ENCODE measurements at regions not wholly inside any gene's neighbourhood (a gene's known extent, or its start where the extent isn't known, plus 50 kb on each side); places are given as distances from the start of the nearest gene placed in this dataset.
"Not testable (repeated sequence)": the region's sequence is repeated elsewhere in the genome, so short reads cannot be mapped to it uniquely, and the experiment has no call there.

DNA sequence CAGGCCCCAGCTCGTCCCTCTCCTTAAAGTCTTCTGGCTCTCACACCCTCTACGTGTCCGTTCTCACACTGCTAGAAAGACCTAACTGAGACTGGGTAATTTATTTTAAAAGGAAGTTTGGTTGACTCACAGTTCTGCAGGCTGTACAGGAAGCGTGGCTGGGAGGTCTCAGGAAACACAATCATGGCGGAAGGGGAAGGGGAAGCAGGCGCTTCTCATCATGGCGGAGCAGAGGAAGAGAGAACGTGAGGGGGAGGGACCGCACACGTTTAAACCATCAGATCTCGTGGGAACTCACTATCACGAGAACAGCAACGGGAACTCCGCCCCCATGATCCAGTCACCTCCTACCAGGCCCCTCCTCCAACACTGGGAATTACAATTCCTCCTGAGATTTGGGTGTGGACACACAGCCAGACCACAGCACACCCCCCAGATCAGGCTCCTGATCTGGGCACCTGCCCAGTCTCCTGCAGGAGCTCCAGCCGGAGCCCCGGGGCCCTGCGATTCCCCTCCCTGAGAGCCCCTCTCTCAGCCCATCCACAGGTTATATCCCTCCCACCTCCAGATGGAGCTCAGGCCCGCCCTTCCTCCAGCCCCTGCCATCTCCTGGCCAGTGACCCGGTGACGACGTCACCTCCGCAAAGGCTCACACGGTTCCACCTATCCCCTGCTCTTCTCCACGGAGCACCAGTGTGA, 170.2 kb downstream of the BRD1 start:
- H3K4me3 ChIP-seq (ENCODE audit: low read depth, low read length) = no peak overlapping the region
- TF ChIP-seq, protein P1, sequence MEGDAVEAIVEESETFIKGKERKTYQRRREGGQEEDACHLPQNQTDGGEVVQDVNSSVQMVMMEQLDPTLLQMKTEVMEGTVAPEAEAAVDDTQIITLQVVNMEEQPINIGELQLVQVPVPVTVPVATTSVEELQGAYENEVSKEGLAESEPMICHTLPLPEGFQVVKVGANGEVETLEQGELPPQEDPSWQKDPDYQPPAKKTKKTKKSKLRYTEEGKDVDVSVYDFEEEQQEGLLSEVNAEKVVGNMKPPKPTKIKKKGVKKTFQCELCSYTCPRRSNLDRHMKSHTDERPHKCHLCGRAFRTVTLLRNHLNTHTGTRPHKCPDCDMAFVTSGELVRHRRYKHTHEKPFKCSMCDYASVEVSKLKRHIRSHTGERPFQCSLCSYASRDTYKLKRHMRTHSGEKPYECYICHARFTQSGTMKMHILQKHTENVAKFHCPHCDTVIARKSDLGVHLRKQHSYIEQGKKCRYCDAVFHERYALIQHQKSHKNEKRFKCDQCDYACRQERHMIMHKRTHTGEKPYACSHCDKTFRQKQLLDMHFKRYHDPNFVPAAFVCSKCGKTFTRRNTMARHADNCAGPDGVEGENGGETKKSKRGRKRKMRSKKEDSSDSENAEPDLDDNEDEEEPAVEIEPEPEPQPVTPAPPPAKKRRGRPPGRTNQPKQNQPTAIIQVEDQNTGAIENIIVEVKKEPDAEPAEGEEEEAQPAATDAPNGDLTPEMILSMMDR (conservative IDR thresholded peaks at IDR 0.05; ENCODE audit: low read depth, low read length) = no peak
- no peak for DNase-seq (ENCODE audit: low read depth)

DNA sequence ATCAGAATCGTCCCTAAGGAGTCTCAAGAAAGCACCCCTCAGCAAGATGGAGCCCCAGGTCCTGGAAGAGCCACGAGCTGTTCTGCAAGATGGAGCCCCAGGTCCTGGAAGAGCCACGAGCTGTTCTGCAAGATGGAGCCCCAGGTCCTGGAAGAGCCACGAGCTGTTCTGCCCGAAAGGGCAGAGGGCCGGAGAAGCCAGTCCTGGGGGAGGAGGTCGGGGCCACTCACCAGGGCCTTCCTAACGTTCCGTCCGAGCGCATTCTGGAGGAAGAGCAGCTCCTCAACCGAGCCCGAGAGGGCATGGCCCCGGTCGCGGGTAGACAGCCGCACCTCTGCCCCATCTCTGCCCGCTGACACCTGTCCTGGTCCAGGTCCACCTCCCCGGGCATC, 170.8 kb downstream of the BRD1 start:
- not testable (repeated sequence) for DNase-seq (ENCODE audit: low read depth); H3K4me3 ChIP-seq (ENCODE audit: low read depth, low read length)

DNA sequence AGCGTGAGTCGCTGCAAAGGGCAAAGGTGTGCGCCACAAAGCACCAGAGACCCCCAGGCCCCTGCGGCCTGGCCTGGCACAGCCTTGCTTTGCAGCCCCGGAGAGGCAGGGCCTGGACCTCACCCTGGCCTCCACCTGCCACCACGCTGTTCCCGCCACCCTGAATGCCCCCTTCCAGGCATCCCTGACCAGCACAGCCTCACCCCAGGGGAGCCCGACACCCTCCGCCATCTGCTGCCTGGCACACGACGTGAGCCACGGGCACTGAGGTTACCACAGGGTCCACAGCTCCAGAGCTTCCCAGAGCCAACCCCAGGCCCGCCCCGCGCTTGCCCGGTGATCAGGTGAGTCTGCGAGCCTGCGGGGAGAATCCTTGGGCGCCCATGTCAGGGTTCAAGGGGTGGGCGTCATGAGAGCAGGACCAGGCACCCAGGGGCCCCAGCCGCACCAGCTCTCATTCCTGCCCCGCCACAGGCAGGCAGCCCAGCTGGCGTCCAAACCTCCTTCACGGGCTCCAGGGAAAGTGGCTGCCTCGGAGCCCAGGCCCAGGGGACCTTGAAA, 171.3 kb downstream of the BRD1 start:
- no peak for DNase-seq (ENCODE audit: low read depth)
- H3K4me3 ChIP-seq (ENCODE audit: low read depth, low read length) = no peak overlapping the region
- TF ChIP-seq, protein P1 (conservative IDR thresholded peaks at IDR 0.05; ENCODE audit: low read depth, low read length) = no peak

DNA sequence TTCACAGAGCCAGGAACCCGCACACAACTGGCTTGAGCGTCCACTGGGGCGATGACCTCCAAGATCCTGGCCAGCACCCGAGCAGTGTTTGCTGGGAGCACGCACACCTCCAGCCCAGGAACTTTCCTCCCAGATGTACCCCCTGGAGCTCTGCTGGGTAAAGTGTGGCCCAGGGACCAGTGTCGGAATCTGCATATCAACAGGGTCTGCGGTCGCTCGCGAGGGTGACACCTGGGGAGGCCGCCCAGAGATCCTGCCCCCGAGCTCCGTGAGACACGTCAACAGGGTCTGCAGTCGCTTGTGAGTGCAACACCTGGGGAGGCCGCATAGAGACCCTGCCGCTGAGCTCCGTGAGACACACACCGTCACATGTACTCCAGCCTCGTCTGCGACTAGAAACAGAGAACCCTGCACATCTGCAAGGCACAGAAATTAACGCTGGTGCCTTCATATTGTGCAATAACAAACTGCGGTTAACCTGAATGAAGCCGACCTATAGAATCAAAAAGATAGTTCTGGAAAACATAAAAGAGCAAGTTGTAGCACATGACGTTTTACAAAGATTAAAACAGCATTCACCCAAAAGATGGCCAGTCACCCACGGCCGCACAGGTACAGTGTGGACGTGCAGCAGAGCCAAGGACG, 172.4 kb downstream of the BRD1 start:
- DNase-seq (ENCODE audit: low read depth) = no peak
- no peak overlapping the region for H3K4me3 ChIP-seq (ENCODE audit: low read depth, low read length)
- TF ChIP-seq, protein P1 (conservative IDR thresholded peaks at IDR 0.05; ENCODE audit: low read depth, low read length) = no peak

DNA sequence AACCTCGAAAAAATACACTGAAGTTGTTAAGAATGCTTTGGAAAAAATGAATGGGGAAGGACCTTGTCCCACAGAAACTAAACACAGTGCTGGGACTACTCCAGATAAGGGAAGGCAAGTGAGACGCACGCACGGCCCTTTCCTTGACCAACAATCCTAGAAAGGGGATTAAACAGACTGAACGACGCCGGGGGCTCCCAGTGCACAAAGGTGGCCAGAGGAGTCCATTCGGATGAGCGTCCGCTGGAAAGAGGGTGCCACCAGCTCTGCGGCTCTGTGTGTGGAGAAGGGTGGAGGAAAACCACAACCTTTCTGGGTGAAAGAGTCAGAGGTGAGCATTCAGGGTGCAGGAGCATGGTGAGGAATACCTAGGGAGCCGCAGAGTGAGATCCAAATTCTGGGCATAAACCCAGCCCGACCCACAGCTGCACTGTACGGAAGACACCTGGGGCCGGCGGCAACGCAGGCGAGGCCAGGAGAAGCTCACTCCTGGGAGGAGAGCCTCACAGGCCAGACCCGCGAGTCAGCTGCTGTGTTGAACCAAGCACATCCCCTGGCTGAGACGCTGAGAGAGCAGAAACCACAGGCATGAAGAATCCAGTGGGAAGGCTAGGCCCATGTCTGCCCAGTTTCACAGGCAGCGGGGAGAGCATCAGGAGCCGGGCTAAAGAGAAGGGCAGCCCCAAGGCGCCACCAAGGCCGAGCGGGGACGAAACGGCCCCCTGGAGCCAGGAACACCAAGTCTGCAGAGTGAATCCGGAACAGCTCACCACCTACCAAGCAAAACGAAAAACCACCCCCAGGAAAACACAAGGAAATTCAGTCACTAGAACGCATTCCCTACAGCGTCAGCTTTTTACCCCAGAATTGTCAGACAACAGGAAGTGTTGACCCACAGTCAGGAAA, 177.1 kb downstream of the BRD1 start:
- no peak overlapping the region for H3K4me3 ChIP-seq (ENCODE audit: low read depth, low read length)
- DNase-seq (ENCODE audit: low read depth) = no peak
- TF ChIP-seq, protein P1 (conservative IDR thresholded peaks at IDR 0.05; ENCODE audit: low read depth, low read length) = no peak

DNA sequence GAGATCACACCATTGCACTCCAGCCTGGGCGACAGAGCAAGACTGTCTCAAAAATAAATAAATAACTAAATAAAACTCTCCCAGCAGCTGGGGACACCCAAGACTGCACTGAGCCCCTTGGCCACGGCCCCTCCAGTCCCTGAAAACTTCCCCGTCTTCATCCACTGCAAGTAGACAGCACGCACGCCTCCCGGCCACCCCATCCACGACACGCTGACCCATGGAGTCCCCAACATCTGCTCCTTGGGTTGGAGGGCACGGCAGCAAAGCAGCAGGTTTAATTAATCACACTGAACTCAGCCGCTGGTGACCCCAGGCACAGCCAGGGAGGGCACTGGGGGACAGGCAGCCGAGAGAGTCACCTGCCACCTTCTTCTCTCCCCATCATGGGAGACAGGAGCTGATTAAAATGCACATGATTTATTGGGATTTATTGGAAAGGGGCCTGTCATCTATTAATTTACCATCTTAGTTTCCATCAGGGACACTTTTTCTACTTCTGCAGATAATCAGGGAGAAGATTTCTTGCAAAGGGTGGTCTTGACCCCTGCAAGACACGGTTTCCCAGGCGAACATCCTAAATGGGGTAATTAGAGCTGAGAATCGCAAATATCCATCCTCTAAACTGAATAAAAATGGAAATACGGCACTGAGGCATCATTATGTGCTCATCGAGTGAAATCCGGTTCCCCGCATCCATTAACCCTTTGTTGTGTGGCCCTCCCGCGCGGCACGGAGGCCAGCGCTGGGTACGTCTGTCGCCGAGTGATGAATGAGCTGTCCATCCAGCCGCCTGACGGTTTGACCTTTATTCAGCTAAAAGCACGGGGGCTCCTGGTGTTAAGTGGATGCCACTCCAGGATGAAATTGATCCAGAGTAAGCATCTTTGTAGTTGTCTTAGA, 178.3 kb downstream of the BRD1 start:
- TF ChIP-seq, protein P1 (conservative IDR thresholded peaks at IDR 0.05; ENCODE audit: low read depth, low read length) = no peak
- no peak for DNase-seq (ENCODE audit: low read depth)
- no peak overlapping the region for H3K4me3 ChIP-seq (ENCODE audit: low read depth, low read length)
